Uterus (tissue), 3 donors: ENCODE measurements at regions not wholly inside any gene's neighbourhood (a gene's known extent, or its start where the extent isn't known, plus 50 kb on each side); places are given as distances from the start of the nearest gene placed in this dataset.

Experiments used
- DNase-seq, 2 donors: peaks; one replicate each; pipeline ENCODE4 v3.0.0-alpha.2; 2019 to 2020
- H3K27ac ChIP-seq, 2 donors: fragments of 200-600 bp; sonication (generic); 1 replicate in 1 of 2; 2 replicates in 1 of 2; pipeline ENCODE4 v1.5.1; 2016 to 2018
- H3K27me3 ChIP-seq, 2 donors: fragments of 200-600 bp; sonication (generic); one replicate each; pipeline ENCODE4 v1.5.1; 2018 to 2019; ENCODE audit warnings: control low read depth in 1 of 2
- H3K36me3 ChIP-seq, 2 donors: fragments of 200-600 bp; sonication (generic); one replicate each; pipeline ENCODE4 v1.5.1; 2019; ENCODE audit warnings: control low read depth in 1 of 2
- H3K4me1 ChIP-seq, 2 donors: fragments of 200-600 bp; sonication (generic); one replicate each; pipeline ENCODE4 v1.5.1; 2018 to 2019; ENCODE audit warnings: control low read depth in 1 of 2
- H3K4me3 ChIP-seq, 2 donors: fragments of 200-600 bp; sonication (generic); 1 replicate in 1 of 2; 2 replicates in 1 of 2; pipeline ENCODE4 v1.5.1; 2018 to 2019; ENCODE audit warnings: mild to moderate bottlenecking in 1 of 2
- H3K9me3 ChIP-seq, 2 donors: fragments of 200-600 bp; sonication (generic); one replicate each; pipeline ENCODE4 v1.5.1; 2019; ENCODE audit warnings: control low read depth in 1 of 2
- POLR2A ChIP-seq, 2 donors: fragments of 450-650 bp; IDR thresholded peaks; one replicate each; pipeline ENCODE4 v1.6.1; 2016; ENCODE audit warnings: antibody characterized with exemption in 2 of 2, mild to moderate bottlenecking in 1 of 2, moderate library complexity in 1 of 2
- intact Hi-C: fragments of 100-400 bp; cut with DNase I; formaldehyde crosslinking; loops from one replicate; pipeline ENCODE4 v1.15.1; 2023; ENCODE audit warnings: low total_unique reads
- TF ChIP-seq, protein P1 (sequence below), 4 experiments: fragments of 200-600 bp in 2 of 4; fragments of 450-650 bp in 2 of 4; sonication (generic) in 2 of 4; IDR thresholded peaks; one replicate each; pipeline ENCODE4 v1.5.1; 2016 to 2019; ENCODE audit warnings: antibody characterized with exemption in 4 of 4, mild to moderate bottlenecking in 2 of 4, moderate library complexity in 1 of 4
- donor health status: DM: yes; HTN: yes; CAD: no.

DNA sequence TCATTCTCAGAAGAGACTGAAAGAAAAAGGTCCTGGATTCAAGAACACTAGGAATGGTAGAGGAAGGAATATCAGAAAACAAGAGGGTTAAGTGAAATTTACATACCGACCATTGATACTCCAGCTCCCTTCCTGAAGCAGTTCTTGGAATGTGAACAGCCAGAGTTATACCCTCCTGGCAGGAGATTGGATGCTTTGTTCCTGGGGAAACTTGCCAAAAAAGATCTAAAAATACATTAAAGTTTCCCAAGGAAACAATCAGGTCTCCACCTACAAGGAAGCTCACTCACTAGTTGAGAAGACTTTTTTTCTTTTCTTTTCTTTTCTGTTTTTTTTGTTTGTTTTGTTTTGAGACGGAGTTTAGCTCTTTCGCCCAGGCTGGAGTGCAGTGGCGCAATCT is 91.1 kb downstream of the HLX start:
- no peak for DNase-seq
- Histone ChIP-seq H3K36me3 (no peaks in the 10 kb centered on the region), H3K4me3 (no peak overlapping the region), H3K27ac (no peak overlapping the region), H3K27me3 (no peaks in the 10 kb centered on the region), H3K9me3 (no peaks in the 10 kb centered on the region), H3K4me1 (no peaks in the 10 kb centered on the region)
- TF ChIP-seq POLR2A (IDR thresholded peaks at IDR 0.05), result no peak
- TF ChIP-seq, protein P1, sequence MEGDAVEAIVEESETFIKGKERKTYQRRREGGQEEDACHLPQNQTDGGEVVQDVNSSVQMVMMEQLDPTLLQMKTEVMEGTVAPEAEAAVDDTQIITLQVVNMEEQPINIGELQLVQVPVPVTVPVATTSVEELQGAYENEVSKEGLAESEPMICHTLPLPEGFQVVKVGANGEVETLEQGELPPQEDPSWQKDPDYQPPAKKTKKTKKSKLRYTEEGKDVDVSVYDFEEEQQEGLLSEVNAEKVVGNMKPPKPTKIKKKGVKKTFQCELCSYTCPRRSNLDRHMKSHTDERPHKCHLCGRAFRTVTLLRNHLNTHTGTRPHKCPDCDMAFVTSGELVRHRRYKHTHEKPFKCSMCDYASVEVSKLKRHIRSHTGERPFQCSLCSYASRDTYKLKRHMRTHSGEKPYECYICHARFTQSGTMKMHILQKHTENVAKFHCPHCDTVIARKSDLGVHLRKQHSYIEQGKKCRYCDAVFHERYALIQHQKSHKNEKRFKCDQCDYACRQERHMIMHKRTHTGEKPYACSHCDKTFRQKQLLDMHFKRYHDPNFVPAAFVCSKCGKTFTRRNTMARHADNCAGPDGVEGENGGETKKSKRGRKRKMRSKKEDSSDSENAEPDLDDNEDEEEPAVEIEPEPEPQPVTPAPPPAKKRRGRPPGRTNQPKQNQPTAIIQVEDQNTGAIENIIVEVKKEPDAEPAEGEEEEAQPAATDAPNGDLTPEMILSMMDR (IDR thresholded peaks at IDR 0.05), result no peak
- intact Hi-C loops, result no loop called here

DNA sequence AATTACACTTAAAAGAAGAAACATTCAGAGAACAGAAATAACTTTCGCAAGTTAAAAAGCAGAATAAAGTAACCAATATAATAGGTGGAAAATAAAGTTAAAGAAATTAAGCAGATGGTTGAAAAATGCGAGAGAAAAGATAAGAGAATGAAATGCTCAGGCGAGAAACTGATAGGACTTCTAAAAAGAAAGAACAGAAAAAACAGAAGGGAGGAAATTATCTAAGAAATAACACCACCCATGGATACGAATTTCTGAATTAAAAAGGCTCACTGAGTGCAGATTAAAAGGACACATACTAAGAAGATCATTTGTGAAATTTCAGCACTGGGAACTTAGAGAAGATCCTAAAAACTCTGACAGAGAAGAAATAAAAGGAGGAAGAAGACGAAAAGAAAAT is 92.0 kb downstream of the HLX start:
- no peak for DNase-seq
- intact Hi-C loops, result no loop called here
- no peaks in the 10 kb centered on the region for H3K9me3 ChIP-seq
- H3K4me1 ChIP-seq, result no peaks in the 10 kb centered on the region
- no peak for TF ChIP-seq POLR2A (IDR thresholded peaks at IDR 0.05)
- TF ChIP-seq, protein P1 (IDR thresholded peaks at IDR 0.05), result no peak
- H3K4me3 ChIP-seq, result no peak overlapping the region
- no peaks in the 10 kb centered on the region for H3K27me3 ChIP-seq
- no peak overlapping the region for H3K27ac ChIP-seq
- no peaks in the 10 kb centered on the region for H3K36me3 ChIP-seq

DNA sequence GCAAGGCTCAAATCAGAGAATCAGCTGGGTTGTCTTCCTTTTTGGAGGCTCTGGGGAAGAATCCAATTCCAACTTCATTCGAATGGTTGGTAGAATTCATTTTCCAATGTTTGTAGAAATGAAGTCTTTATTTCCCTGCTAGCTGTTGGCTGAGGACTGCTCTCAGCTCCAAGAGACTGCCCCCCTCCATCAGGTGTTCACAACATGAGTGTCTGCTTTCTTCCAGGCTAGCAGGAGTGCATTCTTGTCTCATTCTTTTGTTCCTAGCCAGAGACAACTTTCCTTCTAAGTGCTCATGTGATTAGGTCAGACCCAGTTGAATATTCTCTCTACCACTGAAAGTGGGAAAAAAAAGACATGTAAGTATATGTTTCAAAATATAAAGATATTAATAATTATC is 95.2 kb downstream of the HLX start:
- Histone ChIP-seq H3K4me1 (no peaks in the 10 kb centered on the region), H3K27ac (no peak overlapping the region), H3K4me3 (no peak overlapping the region), H3K9me3 (no peaks in the 10 kb centered on the region), H3K27me3 (no peaks in the 10 kb centered on the region), H3K36me3 (no peaks in the 10 kb centered on the region)
- no peak for TF ChIP-seq POLR2A (IDR thresholded peaks at IDR 0.05)
- TF ChIP-seq, protein P1 (IDR thresholded peaks at IDR 0.05), result no peak
- no peak for DNase-seq
- intact Hi-C loops, result no loop called here

DNA sequence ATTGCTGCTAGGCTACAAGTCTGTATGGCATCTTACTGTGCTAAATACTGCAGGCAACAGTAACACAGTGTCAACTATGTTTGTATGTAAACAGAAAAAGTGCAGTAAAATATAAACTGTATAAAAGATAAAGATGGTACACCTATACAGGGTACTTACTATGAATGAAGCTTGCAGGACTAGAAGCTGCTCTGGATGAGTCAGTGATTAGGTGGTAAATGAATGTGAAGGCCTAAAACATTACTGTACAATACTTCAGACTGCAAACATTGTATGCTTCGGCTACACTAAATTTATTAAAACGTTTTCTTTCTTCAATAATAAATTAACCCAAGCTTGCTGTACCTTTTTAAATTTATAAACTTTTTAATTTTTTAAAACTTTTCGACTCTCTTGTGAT is 97.1 kb downstream of the HLX start:
- Histone ChIP-seq H3K27ac (no peak overlapping the region), H3K4me1 (no peaks in the 10 kb centered on the region), H3K36me3 (no peaks in the 10 kb centered on the region), H3K4me3 (no peak overlapping the region), H3K27me3 (no peaks in the 10 kb centered on the region), H3K9me3 (no peaks in the 10 kb centered on the region)
- TF ChIP-seq, protein P1 (IDR thresholded peaks at IDR 0.05), result no peak
- TF ChIP-seq POLR2A (IDR thresholded peaks at IDR 0.05), result no peak
- no peak for DNase-seq
- intact Hi-C loops, result no loop called here

DNA sequence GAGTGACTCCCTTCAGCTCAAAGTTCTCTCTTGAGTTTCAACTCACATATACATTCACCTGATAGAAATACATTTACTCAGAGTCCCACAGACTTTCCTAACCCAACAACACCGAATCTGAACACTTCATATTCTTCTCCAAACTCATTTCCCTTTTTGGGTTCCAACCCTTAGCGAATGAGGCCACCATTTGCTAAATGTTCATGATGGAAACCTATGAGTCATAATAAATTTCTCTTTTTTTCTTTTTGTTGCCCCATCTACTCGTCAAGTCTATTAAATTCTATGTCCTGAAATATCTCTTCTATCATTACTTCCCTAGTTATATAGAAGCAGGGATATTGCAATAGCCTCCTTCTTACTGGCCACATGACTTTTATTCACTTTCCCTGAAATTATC is 100.1 kb downstream of the HLX start:
- intact Hi-C loops, result no loop called here
- TF ChIP-seq POLR2A (IDR thresholded peaks at IDR 0.05), result no peak
- TF ChIP-seq, protein P1 (IDR thresholded peaks at IDR 0.05), result no peak
- no peak for DNase-seq
- Histone ChIP-seq H3K4me1 (no peaks in the 10 kb centered on the region), H3K27ac (no peak overlapping the region), H3K27me3 (no peaks in the 10 kb centered on the region), H3K9me3 (no peaks in the 10 kb centered on the region), H3K36me3 (no peaks in the 10 kb centered on the region), H3K4me3 (no peak overlapping the region)
